ENCODE measurements at regions not wholly inside any gene's neighbourhood (a gene's known extent, or its start where the extent isn't known, plus 50 kb on each side); places are given as distances from the start of the nearest gene placed in this dataset.

- FAIRE-seq: no peak
Measured at GRCh38 chr2:134086594-134087219, 167.2 kb upstream of the MGAT5 start.

- no peak for FAIRE-seq
Measured at GRCh38 chr2:134087371-134087921, 166.4 kb upstream of the MGAT5 start.

GRCh38 chr2:134089454-134089853 is 164.4 kb upstream of the MGAT5 start:
- FAIRE-seq: no peak

GRCh38 chr2:134097740-134098139 is 156.1 kb upstream of the MGAT5 start:
- FAIRE-seq: no peak

- no peak for FAIRE-seq
Measured at GRCh38 chr2:134098321-134098720, 155.6 kb upstream of the MGAT5 start.

GRCh38 chr2:134099273-134099672 is 154.6 kb upstream of the MGAT5 start:
- no peak for FAIRE-seq

GRCh38 chr2:134103196-134103595 is 150.7 kb upstream of the MGAT5 start:
- no peak for FAIRE-seq

- no peak for FAIRE-seq
Measured at GRCh38 chr2:134104754-134105153, 149.1 kb upstream of the MGAT5 start.

- no peak for FAIRE-seq
Measured at GRCh38 chr2:134107402-134107801, 146.5 kb upstream of the MGAT5 start.

- FAIRE-seq: no peak
Measured at GRCh38 chr2:134108113-134108512, 145.8 kb upstream of the MGAT5 start.

GRCh38 chr2:134109246-134109645 is 144.6 kb upstream of the MGAT5 start:
- FAIRE-seq: no peak

- no peak for FAIRE-seq
Measured at GRCh38 chr2:134109725-134110124, 144.1 kb upstream of the MGAT5 start.

GRCh38 chr2:134110532-134110931 is 143.3 kb upstream of the MGAT5 start:
- no peak for FAIRE-seq

- no peak for FAIRE-seq
Measured at GRCh38 chr2:134117676-134118075, 136.2 kb upstream of the MGAT5 start.

- FAIRE-seq: peak; percentile 78
Measured at GRCh38 chr2:134118279-134119116, 135.4 kb upstream of the MGAT5 start.

GRCh38 chr2:134119117-134119712 is 134.7 kb upstream of the MGAT5 start:
- no peak for FAIRE-seq

GRCh38 chr2:134119713-134120405 is 134.0 kb upstream of the MGAT5 start:
- FAIRE-seq: peak; percentile 43

- no peak for FAIRE-seq
Measured at GRCh38 chr2:134120406-134120732, 133.5 kb upstream of the MGAT5 start.

- FAIRE-seq: no peak
Measured at GRCh38 chr2:134120733-134121630, 132.9 kb upstream of the MGAT5 start.

GRCh38 chr2:134122610-134123009 is 131.3 kb upstream of the MGAT5 start:
- no peak for FAIRE-seq

- no peak for FAIRE-seq
Measured at GRCh38 chr2:134123332-134123731, 130.5 kb upstream of the MGAT5 start.
